ENCODE measurements at regions not wholly inside any gene's neighbourhood (a gene's known extent, or its start where the extent isn't known, plus 50 kb on each side); places are given as distances from the start of the nearest gene placed in this dataset.

GRCh38 chr1:213329406-213330008 lies 278.5 kb downstream of the RPS6KC1 start:
- TF ChIP-seq YY1 (IDR thresholded peaks at IDR 0.05; ENCODE audit: insufficient read depth, insufficient read length) (no peak), SUZ12 (IDR thresholded peaks at IDR 0.05; ENCODE audit: extremely low read depth, insufficient read depth, insufficient read length) (no peak), ZNF274 (IDR thresholded peaks at IDR 0.05; ENCODE audit: low read depth, low read length) (no peak)
